Stimulated activated naive CD4-positive, alpha-beta T cell treated with Interleukin-2 at 50 U/mL for 16 hours (primary cell): ENCODE measurements at regions not wholly inside any gene's neighbourhood (a gene's known extent, or its start where the extent isn't known, plus 50 kb on each side); places are given as distances from the start of the nearest gene placed in this dataset.
"Not testable (repeated sequence)": the region's sequence is repeated elsewhere in the genome, so short reads cannot be mapped to it uniquely, and the experiment has no call there.

Source experiments
- DNase-seq: peaks from one replicate; lab custom pipeline; 2025; lab: John Stamatoyannopoulos, UW

DNA sequence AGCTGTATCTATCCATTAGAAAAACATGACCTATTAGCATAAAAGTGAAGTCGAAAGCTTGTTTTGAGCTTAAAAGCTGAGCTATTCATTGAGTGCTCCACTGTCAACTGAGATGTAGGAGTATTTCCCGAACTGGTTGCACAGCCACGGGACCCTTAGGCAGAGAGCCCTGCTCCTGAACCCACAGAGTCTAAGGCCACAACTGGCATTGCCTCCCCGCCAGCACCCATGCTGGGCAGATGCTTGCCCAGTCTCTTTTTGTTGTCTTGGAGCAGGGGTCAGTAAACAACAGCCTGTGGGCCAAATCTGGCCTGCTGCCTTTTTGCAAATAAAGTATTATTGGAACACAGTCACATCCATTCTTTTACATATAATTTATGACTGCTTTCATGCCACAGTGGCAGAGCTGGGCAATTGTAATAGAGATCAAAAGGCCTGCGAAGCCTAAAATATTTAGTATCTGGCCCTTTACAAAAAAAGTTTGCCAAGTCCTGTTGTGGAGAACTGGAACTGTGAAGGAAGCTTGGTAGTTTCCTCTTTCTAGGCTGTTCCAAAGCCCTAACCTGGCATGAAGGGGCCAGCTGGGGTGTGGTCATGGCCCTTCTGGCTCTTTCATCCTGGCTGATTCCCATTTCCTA lies 58.4 kb upstream of the WAPL start:
- no peak for DNase-seq

DNA sequence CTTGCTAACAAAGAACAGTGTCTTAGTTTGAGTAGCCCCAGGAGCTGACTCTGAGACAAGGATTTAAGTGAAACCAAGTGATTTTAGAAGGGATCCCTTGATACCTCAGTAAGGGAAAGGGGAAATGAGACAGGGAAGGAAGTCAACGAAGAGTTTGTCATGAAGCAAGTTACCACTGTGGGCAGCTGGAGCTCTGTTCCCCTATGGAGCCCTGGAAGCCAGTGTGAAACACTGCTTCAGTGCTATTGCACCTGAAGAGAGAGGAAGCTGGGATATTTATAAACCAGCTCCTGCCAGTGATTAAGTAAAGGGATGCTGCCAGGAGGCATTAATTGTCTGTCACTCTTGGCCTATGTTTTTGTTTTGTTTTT lies 58.9 kb upstream of the WAPL start:
- DNase-seq = no peak

DNA sequence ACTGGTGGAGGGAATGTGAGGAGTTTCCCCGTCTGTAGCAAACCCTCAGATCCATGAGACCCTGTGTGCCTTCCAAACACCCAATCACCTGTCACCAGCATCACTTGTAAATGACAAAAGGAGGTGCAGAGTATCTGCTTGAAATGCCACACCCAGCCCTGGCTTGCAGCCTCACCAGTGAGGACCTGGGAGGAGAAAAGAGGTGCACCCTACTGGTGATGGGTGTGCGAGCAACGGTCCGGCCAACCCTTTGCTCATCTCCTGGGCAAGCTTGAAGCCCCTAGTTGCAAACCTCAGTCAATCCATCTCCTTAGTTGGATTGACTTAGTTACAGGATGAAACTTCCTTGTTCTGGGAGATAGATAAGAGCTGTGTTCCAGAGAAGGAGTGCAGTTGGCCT lies 62.4 kb upstream of the WAPL start:
- DNase-seq = no peak

DNA sequence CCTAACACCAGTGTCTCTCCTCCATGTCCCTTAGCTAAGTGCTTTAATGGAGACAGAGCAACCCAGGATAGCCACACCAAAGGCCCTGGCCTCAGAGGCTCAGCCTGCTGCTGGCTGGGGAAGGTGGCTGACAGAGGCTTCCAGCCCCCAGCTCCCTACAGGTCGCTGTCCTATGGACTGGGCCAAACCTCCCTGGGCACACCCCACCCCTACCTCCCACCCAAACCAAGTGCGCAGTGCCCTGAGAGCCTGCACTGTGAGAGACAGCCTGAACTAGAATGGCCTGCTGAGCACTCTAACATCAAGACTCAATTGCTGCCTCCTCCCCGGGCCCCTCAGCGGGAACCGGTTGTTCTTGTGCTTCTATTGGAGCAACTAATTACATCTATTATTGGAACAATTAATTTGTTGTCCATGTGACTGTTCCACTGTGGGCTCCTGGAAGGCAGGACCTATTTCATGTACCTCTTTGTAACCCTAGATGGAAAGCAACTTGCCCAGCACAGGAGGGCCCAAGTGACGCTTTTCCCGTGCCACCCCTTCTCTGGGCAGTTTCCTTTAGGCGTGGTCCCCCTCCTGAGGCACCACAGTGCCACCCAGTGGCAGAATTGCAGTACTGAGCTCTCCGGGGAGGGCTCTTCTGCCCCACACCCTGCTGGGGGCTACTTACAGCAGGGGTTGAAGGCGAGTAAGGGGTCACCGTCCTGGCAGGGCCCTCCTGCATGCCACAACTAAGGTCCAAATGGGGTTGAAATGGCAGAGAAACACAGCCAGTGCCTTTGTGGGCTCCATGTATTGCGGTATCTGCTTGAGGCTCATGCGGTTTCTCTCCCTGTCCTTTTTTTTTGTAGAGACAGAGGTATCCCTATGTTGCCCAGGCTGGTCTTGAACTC lies 63.7 kb upstream of the WAPL start:
- DNase-seq = peak; percentile 57

DNA sequence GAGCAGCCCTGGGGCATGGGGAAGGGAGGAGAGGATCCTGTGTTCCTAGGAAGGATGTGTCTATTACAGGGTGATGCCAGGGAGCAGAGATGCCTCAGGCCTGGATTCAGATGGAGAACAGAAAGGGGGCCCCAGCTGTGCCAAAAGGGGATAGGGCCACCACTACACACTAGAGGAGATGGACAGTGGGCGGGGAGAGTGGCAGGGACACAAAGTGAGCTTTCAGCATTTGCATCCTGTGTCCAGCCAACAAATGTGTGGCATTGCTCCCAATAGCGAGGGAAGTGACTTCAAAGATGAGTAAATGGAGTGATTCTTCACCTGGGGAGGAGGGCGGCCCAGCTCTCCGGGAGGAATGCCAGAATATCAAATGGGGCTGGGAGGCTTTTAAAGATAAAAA lies 64.9 kb upstream of the WAPL start:
- DNase-seq = no peak

DNA sequence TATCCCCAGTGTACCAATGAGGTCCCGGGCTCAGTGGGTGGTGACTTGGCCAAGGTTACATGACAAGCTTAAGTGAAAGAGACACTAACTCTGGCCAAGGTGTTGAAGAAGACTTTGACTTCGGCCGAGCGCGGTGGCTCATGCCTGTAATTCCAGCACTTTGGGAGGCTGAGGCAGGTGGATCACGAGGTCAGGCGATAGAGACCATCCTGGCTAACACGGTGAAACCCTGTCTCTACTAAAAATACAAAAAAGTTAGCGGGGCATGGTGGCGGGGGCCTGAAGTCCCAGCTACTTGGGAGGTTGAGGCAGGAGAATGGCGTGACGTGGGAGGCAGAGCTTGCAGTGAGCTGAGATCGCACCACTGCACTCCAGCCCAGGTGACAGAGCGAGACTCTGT lies 65.6 kb upstream of the OPN4 start:
- not testable (repeated sequence) for DNase-seq

DNA sequence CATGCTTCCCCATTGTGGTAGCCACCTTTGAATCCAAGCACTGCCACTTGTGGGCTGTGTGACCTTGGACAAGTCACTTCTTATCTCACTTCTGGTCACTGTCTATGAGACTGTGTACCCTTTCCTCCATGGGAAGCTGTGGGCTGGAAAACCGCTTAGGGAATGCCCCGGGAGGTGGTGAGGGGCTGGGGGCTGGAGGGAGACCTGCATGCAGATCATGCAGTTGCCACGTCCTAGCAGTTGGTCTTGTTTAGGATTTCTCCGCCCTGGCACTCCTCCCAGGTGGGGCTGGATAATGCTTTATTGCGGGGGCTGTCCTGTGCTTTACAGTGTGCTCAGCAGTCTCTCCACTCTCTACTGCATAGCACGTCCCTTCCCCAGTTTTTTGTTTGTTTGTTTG lies 62.9 kb upstream of the OPN4 start:
- DNase-seq = no peak

DNA sequence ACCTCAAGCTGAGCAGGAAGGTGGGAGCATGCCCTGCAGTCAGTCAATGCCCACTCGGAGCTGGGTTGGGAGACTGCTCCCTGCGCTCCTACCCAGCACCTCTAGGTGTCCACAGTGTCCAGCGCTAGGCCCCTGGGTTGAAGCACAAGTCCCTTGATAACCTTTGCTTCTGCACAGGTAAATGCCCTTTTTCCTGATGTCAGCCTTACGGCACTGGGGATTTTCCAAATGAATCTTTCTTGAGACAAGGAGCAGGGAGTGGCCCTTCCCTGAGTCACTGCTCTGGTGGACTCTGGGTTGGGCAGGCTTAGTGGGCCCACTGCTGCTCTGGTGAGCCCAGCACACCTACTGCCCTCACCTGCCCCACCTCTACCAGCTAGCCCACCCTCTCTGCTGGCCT lies 61.9 kb upstream of the OPN4 start:
- no peak for DNase-seq

DNA sequence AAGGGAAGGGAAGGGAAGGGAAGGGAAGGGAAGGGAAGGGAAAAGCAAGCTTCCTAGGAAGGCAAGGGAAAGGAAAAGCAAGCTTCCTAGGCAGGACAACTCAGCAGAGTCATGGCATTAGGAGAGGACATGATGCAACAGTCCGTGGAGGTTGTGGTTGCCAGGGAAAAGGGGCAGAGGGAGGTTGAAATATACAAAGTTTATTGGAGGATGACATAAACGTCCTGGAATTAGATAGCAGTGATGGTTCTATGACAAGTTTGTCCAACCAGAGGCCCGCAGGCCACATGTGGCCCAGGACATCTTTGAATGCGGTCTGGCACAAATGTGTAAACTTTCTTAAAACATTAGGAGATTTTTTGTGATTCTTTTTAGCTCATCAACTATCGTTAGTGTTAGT lies 59.8 kb upstream of the OPN4 start:
- DNase-seq = no peak

DNA sequence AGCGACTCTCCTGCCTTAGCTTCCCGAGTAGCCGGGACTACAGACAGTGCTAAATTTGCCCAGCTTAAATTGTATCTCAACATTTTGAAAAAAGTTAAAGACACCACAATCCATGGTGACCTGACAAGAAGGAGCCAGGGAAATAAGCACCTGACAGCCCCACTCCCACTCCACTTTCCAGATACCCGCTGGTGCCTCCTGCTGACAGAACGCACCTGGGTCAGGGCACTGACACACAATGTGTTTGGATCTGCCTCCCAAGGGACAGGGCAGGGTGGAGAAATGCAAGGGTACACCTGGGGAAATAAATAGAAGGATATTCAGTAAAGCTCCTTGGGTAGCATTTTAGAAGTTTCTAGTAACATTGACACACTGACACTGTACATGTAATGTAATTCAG lies 58.9 kb upstream of the OPN4 start:
- DNase-seq = no peak

DNA sequence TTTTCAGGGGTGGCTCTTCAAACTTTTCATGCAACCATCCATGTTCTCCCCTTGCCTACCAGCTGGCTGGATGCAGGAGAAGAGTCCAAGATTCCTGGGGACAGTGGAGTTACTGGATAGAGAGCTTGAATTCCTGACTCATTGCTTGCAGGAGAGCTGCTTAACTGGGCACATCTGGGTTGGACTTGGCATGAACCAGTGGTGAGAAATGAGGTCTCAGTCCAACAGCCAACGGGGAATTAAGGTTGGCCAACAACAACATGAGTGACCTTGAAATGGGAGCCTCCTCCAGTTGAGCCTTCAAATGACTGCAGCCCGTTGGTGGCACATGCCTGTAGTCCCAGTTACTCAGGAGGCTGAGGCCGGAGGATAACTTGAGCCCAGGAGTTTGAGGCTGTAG lies 58.1 kb upstream of the OPN4 start:
- no peak for DNase-seq

DNA sequence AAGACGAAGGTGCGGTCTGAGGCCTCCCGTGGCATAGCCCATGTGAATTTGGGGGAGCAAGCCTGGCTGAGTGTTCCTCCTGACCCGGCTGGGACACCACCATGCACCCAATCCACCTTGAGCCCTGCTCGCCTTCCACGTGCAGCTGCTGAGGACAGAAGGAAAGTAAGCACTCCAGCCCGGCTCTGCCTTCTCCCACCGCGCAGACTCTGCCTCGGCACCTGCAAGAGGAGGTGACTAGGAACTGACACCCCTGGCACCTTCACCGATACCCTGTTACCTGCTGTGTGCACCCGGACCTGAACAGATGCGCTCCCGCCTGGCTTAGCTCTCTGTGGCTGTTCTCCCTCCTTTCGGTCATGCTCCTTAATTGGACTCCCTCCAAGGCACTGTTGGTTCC lies 57.0 kb upstream of the OPN4 start:
- no peak for DNase-seq

DNA sequence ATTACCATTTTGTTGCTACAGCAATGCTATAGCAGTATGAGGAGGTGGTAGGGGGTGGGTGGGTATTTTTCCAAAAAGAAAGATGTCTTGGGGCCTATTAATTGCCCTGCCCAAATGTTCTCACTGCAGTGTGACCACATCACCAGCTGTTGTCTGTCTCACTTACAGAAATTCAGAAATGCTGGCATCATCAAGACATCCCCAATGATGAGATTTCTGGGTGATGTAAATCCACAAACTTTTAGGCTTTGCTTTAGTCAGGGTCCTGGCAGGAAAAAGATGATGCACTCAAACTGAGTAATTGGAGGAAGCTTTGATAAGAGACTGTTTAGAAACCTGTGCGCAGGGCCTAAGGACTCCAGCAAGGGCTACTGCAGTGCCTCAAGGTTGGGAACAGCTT lies 56.2 kb upstream of the OPN4 start:
- DNase-seq = no peak

DNA sequence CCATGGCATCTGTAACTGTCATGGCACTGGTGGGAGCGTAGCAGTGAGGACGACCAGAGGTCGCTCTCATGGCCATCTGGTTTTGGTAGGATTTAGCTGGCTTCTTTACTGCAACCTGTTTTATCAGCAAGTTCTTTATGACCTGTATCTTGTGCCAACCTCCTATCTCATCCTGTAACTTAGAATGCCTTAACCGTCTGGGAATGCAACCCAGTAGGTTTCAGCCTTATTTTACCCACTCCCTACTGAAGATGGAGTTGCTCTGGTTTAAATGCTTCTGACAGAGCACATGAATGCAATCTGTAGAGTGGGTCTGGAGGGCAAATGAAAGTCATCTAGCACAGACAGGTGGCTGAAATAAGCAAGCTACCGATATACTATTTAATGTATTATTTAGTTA lies 55.3 kb upstream of the OPN4 start:
- no peak for DNase-seq

DNA sequence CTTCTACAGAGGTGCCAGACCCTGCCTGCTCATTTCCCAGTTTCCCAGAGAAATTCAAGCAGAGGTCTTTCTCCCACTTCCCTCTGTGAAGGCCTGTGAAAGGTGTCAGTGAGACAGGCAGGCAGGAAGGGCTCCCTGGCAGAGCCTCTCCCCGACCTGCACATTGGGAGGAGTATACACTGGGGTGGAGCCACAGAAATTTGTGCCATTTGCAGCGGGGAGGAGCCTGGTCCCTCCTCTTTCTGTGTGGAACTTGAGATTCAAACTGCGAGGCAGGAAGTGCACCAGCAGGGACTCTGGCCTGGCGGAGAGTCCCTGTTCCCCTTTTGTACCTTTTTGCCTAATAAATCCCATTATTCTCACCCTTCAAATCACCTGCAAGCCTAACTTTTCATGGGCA lies 54.6 kb upstream of the OPN4 start:
- DNase-seq = no peak

DNA sequence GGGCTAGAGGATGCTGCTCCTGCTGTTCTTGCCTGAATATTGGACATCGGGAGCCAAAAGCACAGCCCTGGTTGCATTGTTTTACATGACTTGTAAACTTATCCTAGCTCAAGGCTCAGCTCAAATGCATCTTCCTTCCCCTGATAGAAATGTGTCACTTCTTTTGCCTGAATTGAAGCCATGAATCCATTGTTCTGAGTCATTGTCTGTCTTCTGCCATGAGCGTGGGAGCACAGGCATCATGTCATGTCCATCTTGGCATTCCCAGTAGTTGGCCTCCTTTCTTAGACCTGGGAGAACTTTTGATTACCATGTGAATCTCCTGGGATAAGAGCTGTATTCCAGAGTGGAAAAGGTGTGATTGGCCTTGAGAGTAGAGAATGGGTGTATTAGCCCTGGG lies 54.1 kb upstream of the OPN4 start:
- no peak for DNase-seq

DNA sequence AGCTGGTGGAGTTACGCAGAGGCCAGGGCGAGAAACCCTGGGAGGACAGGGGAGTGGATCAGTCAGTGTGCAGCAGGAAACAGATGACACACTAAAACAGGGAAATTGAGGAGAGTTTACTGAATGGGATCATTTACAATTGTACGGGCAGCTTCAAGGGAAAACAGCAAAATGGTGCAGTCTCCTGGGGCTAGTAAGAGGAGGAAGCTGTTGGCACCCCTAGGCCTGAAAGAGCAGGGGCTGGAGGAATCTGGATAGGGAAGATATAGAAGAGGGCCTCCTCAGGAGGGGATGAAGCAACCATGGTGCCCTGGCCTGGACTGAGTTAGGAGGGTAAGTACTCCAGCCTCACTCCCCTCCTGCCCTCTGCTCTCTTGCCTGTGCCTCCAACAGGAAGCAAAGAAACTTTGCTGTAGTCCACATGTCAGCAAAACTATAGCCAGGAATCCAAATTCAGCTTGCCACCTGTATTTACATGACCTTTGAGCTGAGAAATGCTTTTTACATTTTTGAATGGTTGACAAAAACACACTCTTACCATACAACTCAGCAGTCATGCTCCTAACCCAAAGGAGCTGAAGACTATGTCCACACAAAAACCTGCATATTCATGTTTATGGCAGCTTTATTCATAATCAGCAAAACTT lies 52.3 kb upstream of the OPN4 start:
- no peak for DNase-seq

DNA sequence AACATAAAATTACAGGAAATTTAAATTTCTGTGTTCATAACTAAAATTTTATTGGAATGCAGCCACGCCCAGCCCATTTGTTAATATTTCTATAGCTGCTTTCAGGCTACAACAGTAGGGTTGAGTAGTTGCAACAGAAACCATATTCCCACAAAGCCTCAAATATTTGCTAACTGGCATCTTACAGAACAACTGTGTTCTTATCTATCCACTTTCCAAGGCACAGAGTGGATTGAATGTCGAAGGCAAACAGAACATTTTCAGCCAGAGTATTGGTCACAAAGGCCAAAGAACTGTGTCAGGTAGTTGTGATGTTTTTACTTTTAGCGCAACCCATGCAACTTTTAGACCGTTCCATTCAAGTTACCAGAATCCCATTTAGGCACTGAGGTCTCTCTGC lies 51.1 kb upstream of the OPN4 start:
- no peak for DNase-seq
